HEK293T (cell line): ENCODE measurements at regions not wholly inside any gene's neighbourhood (a gene's known extent, or its start where the extent isn't known, plus 50 kb on each side); places are given as distances from the start of the nearest gene placed in this dataset.

ENCODE experiments used
- ARNT ChIP-seq: fragments of 450-650 bp; IDR thresholded peaks from 2 replicates; pipeline ENCODE4 v1.6.1; 2017; ENCODE audit warnings: mild to moderate bottlenecking
- BHLHE40 ChIP-seq: fragments of 450-650 bp; IDR thresholded peaks from 2 replicates; pipeline ENCODE4 v1.6.1; 2016; ENCODE audit warnings: mild to moderate bottlenecking, moderate library complexity, borderline replicate concordance
- ELF4 ChIP-seq: fragments of 450-650 bp; IDR thresholded peaks from 2 replicates; pipeline ENCODE4 v1.6.1; 2017; ENCODE audit warnings: antibody characterized with exemption
- FOXM1 ChIP-seq: fragments of 450-650 bp; IDR thresholded peaks from 2 replicates; pipeline ENCODE4 v1.6.1; 2017; ENCODE audit warnings: mild to moderate bottlenecking, borderline replicate concordance
- NFRKB ChIP-seq: fragments of 450-650 bp; IDR thresholded peaks from 2 replicates; pipeline ENCODE4 v1.6.1; 2016; ENCODE audit warnings: mild to moderate bottlenecking, moderate library complexity
- PKNOX1 ChIP-seq: fragments of 450-650 bp; IDR thresholded peaks from 2 replicates; pipeline ENCODE4 v1.6.1; 2016
- SP1 ChIP-seq: fragments of 450-650 bp; IDR thresholded peaks from 2 replicates; pipeline ENCODE4 v1.6.1; 2017
- SUZ12 ChIP-seq: fragments of 450-650 bp; IDR thresholded peaks from 2 replicates; pipeline ENCODE4 v1.6.1; 2016; ENCODE audit warnings: mild to moderate bottlenecking
- TARDBP ChIP-seq: fragments of 450-650 bp; IDR thresholded peaks from 2 replicates; pipeline ENCODE4 v1.6.1; 2016
- ZNF384 ChIP-seq: fragments of 450-650 bp; IDR thresholded peaks from 2 replicates; pipeline ENCODE4 v1.6.1; 2016

GRCh38 chr4:45701621-45702020 lies 422.2 kb downstream of the GABRG1 start:
- TF ChIP-seq BHLHE40 (no peak), SP1 (no peak), PKNOX1 (no peak), ARNT (no peak), TARDBP (no peak), NFRKB (no peak), SUZ12 (no peak), ZNF384 (no peak), FOXM1 (no peak), ELF4 (no peak)
